ENCODE measurements at regions not wholly inside any gene's neighbourhood (a gene's known extent, or its start where the extent isn't known, plus 50 kb on each side); places are given as distances from the start of the nearest gene placed in this dataset.

GRCh38 chr2:156708051-156708450, 271.9 kb downstream of the GPD2 start:
- Histone ChIP-seq H3K36me3 (ENCODE audit: control insufficient read depth in 4 of 4, insufficient read depth in 4 of 4, low read length in 4 of 4) (no peaks in the 10 kb centered on the region), H3K4me3 (no peak overlapping the region), H3K9me3 (ENCODE audit: control insufficient read depth in 4 of 4, insufficient read depth in 3 of 4, low read length in 3 of 4) (no peaks in the 10 kb centered on the region), H3K27ac (ENCODE audit: low read depth in 1 of 2, low read length in 1 of 2) (no peak overlapping the region), H3K27me3 (ENCODE audit: control insufficient read depth in 3 of 3, insufficient read depth in 3 of 3, low read length in 2 of 3) (no peaks in the 10 kb centered on the region), H3K4me1 (ENCODE audit: control insufficient read depth in 5 of 5, insufficient read depth in 5 of 5, low read length in 5 of 5) (peaks cover 0 to 24% (median 6%) of the 10 kb centered on the region in 5 donors), H3K9ac (ENCODE audit: insufficient read depth in 1 of 2, low read length in 2 of 2) (no peak overlapping the region)
- ATAC-seq (ENCODE audit: insufficient read depth, low FRiP score) (no peak), DNase-seq (no peak)
- TF ChIP-seq CTCF (IDR thresholded peaks at IDR 0.05; ENCODE audit: control extremely low read depth, extremely low read depth): no peak
- 92% methylated on average over 2 of the region's 2 CpGs for WGBS, 2 donors

GRCh38 chr2:156709091-156709490, 272.9 kb downstream of the GPD2 start:
- Histone ChIP-seq H3K27me3 (ENCODE audit: control insufficient read depth in 3 of 3, insufficient read depth in 3 of 3, low read length in 2 of 3) (no peaks in the 10 kb centered on the region), H3K36me3 (ENCODE audit: control insufficient read depth in 4 of 4, insufficient read depth in 4 of 4, low read length in 4 of 4) (no peaks in the 10 kb centered on the region), H3K27ac (ENCODE audit: low read depth in 1 of 2, low read length in 1 of 2) (no peak overlapping the region), H3K9me3 (ENCODE audit: control insufficient read depth in 4 of 4, insufficient read depth in 3 of 4, low read length in 3 of 4) (no peaks in the 10 kb centered on the region), H3K4me3 (no peak overlapping the region), H3K4me1 (ENCODE audit: control insufficient read depth in 5 of 5, insufficient read depth in 5 of 5, low read length in 5 of 5) (peaks cover 0 to 13% (median 4%) of the 10 kb centered on the region in 5 donors), H3K9ac (ENCODE audit: insufficient read depth in 1 of 2, low read length in 2 of 2) (no peak overlapping the region)
- DNase-seq (no peak), ATAC-seq (ENCODE audit: insufficient read depth, low FRiP score) (no peak)
- no peak for TF ChIP-seq CTCF (IDR thresholded peaks at IDR 0.05; ENCODE audit: control extremely low read depth, extremely low read depth)
- 75 to 76% methylated on average over 4 of the region's 4 CpGs for WGBS, 2 donors

GRCh38 chr2:156719036-156719435, 282.9 kb downstream of the GPD2 start:
- no peak for ATAC-seq (ENCODE audit: insufficient read depth, low FRiP score)
- Histone ChIP-seq H3K4me1 (ENCODE audit: control insufficient read depth in 5 of 5, insufficient read depth in 5 of 5, low read length in 5 of 5) (peaks cover 0 to 1% (median 0%) of the 10 kb centered on the region in 5 donors), H3K27ac (ENCODE audit: low read depth in 1 of 2, low read length in 1 of 2) (no peak overlapping the region), H3K4me3 (no peak overlapping the region), H3K27me3 (ENCODE audit: control insufficient read depth in 3 of 3, insufficient read depth in 3 of 3, low read length in 2 of 3) (no peaks in the 10 kb centered on the region), H3K9me3 (ENCODE audit: control insufficient read depth in 4 of 4, insufficient read depth in 3 of 4, low read length in 3 of 4) (no peaks in the 10 kb centered on the region), H3K9ac (ENCODE audit: insufficient read depth in 1 of 2, low read length in 2 of 2) (no peak overlapping the region), H3K36me3 (ENCODE audit: control insufficient read depth in 4 of 4, insufficient read depth in 4 of 4, low read length in 4 of 4) (no peaks in the 10 kb centered on the region)
- no peak for DNase-seq
- TF ChIP-seq CTCF (IDR thresholded peaks at IDR 0.05; ENCODE audit: control extremely low read depth, extremely low read depth): no peak
- WGBS, 2 donors: 67 to 84% methylated on average over 3 of the region's 3 CpGs

- no peak for TF ChIP-seq CTCF (IDR thresholded peaks at IDR 0.05; ENCODE audit: control extremely low read depth, extremely low read depth)
- H3K9ac ChIP-seq (ENCODE audit: insufficient read depth in 1 of 2, low read length in 2 of 2): no peak overlapping the region
- H3K4me3 ChIP-seq: no peak overlapping the region
- H3K36me3 ChIP-seq (ENCODE audit: control insufficient read depth in 4 of 4, insufficient read depth in 4 of 4, low read length in 4 of 4): no peaks in the 10 kb centered on the region
- H3K27me3 ChIP-seq (ENCODE audit: control insufficient read depth in 3 of 3, insufficient read depth in 3 of 3, low read length in 2 of 3): no peaks in the 10 kb centered on the region
- no peaks in the 10 kb centered on the region for H3K9me3 ChIP-seq (ENCODE audit: control insufficient read depth in 4 of 4, insufficient read depth in 3 of 4, low read length in 3 of 4)
- H3K4me1 ChIP-seq (ENCODE audit: control insufficient read depth in 5 of 5, insufficient read depth in 5 of 5, low read length in 5 of 5): no peaks in the 10 kb centered on the region
- DNase-seq (no peak), ATAC-seq (ENCODE audit: insufficient read depth, low FRiP score) (no peak)
- no peak overlapping the region for H3K27ac ChIP-seq (ENCODE audit: low read depth in 1 of 2, low read length in 1 of 2)
Measured at GRCh38 chr2:156727867-156728266, 291.7 kb downstream of the GPD2 start.

All from lung (tissue), 11 donors.